GM08714 (cell line): ENCODE measurements at regions not wholly inside any gene's neighbourhood (a gene's known extent, or its start where the extent isn't known, plus 50 kb on each side); places are given as distances from the start of the nearest gene placed in this dataset.

Source experiments
- H3K4me3 ChIP-seq: fragments of 200-500 bp; sonication (Bioruptor generic); 2 replicates; pipeline ENCODE4 v1.5.1; 2014; ENCODE audit warnings: mild to moderate bottlenecking, low read length, inconsistent platforms
- ZNF274 ChIP-seq: IDR thresholded peaks from 2 replicates; pipeline ENCODE4 v1.6.1; 2012; ENCODE audit warnings: mild to moderate bottlenecking, low read depth, low read length

DNA sequence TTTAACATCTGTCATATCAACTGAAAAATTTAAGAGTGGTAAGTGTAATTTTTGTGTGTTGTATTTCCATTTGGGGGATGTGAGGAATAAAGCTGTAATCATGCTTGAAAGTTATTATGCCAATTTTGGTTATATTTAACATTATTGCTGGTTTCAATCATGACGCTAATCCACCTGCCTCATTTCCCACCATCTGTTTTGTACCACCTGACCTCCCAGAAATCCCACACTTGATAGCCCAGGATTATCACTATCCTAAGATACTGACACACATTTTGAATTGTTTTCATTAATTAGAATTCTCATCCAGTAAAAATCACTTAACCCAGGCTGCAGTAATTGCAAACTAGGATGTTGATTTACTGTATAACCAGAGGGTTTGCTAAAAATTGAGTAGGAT, 1119.8 kb downstream of the AACS start:
- H3K4me3 ChIP-seq = no peak overlapping the region
- no peak for TF ChIP-seq ZNF274

DNA sequence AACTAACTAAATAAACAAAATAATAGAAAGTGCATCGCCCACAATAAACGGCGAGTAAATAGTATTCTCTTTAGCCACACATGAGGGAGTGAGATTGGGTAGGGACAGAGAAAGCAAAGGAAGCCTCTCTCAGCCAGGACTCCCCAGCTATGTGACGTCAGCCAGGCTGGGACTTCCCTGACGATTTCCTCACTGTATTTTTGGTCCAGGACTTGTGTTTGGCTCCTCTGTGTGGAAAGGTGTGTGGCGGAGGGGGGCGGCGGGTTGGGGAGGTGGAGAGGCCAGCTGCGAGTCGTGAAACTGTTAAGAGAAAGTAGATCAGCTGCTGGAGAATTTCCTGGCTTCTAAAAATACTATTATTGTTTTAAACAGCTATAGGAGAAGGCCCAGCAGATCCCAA, 1124.6 kb downstream of the AACS start:
- no peak for TF ChIP-seq ZNF274
- H3K4me3 ChIP-seq = no peak overlapping the region

DNA sequence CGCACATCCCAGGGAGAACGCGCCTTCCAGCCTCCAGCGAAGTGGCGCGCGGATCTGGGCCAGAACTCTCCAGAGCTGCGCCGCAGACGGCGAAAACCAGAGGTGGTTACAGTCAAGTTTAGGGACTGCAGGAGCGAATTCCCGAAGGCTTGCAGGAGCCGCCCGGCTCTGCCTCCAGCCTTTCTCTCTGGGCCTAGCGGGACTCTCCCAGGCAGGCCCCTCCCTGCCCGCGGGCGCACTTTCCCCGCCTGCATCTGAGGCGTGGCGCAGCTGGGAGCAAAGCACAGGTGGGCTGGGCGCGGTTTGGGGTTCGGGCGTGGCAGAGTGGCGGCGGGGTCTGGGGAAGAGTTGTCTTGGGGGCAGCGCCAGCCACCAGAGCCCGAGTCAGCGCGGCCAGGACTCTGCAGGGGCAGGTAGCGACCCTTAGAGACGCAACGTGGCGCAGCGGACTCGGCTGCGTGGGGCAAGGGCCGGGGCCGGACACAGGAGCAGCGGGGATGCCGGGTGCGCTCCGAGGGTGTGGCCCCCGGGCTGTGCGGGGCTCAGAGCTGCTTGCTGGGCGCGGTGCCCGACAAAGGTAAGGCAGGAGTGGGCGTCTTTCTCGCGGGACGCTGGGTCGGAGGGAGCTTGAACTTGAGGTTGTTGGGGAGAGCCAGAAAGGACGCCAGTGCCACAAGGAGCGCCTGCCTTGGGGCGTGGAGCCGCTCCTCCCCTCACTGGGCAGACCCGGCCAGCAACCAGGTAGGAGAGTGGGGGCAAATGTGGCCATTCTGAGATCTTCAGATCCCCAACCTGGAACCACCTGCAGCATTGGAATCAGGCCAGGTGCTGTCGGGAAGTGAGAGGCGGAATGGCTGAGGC, 1126.0 kb downstream of the AACS start:
- no peak for TF ChIP-seq ZNF274
- H3K4me3 ChIP-seq = no peak overlapping the region

DNA sequence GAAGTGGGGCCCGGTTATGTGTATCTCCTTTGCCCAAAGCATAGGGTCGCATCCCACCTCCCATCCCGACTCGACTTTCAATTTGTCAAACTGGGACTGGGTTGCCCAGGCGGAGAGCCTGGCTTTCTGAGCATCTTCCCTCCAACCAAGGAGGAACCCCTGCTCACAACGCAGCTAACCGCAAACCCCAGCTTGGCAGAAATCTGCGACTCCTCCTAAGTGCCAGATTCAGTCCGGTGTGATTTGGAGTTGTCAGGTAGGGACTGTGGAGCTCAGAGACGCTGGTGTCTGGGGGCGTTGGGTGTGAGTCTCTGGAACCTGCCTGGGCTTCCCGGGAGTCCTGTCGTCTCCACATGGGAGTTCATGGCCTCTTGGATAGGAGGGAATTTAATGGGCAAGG, 1126.7 kb downstream of the AACS start:
- no peak overlapping the region for H3K4me3 ChIP-seq
- TF ChIP-seq ZNF274 = no peak

DNA sequence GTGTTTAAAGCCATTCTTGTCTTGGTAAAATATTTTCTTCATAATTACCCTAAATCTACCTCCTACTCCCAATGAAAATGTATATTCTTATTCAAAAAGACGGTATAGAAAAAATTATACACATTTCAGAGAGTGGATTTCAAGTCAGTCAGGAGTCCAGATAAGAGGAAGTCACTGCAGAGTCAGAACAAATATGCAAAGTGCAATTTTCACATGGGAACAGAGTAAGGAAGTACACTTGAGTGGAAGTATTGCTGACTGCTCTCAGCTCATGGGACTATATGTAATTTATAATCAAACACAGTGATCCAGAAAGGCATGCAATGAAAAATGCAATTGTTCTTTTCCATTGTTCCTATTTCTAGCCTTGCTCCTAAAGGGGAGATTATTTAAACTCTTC, 1128.0 kb downstream of the AACS start:
- TF ChIP-seq ZNF274 = no peak
- H3K4me3 ChIP-seq = no peak overlapping the region

DNA sequence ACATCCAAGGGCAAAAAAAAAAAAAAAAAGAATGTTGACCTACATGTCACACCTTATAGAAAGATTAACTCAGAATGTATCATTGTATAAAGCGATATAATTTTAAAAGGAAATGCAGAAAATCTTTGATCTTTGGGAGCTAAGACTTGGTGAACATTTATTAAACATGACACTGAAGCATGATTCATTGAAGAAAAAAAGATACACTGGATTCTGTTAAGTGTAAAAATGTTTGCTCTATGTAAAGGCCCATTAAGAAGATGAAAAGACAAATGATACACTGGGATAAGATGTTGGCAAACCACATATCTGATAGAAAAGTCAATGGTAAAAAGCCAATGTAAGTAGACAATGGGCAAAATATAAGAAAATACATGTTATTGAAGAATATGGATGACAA, 1131.0 kb downstream of the AACS start:
- H3K4me3 ChIP-seq = no peak overlapping the region
- TF ChIP-seq ZNF274 = no peak

DNA sequence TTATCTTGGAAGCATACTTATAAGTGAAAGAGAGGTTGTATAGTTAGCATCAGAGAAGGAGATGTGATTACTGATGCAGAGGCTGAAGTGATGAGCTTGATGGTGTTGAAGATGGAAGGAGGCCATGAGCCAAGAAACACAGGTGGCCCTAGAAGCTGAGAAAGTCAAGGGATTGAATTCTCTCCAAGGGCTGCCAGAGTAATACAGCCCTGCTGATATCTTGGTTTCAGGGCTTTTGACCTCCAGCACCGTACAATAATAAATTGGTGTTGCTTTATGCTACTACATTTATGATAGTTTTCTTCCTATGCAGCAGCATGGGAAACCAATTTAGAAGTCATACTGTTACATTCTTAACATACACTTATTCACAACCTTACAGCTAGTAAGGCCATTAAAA, 1133.3 kb downstream of the AACS start:
- H3K4me3 ChIP-seq = no peak overlapping the region
- TF ChIP-seq ZNF274 = no peak

DNA sequence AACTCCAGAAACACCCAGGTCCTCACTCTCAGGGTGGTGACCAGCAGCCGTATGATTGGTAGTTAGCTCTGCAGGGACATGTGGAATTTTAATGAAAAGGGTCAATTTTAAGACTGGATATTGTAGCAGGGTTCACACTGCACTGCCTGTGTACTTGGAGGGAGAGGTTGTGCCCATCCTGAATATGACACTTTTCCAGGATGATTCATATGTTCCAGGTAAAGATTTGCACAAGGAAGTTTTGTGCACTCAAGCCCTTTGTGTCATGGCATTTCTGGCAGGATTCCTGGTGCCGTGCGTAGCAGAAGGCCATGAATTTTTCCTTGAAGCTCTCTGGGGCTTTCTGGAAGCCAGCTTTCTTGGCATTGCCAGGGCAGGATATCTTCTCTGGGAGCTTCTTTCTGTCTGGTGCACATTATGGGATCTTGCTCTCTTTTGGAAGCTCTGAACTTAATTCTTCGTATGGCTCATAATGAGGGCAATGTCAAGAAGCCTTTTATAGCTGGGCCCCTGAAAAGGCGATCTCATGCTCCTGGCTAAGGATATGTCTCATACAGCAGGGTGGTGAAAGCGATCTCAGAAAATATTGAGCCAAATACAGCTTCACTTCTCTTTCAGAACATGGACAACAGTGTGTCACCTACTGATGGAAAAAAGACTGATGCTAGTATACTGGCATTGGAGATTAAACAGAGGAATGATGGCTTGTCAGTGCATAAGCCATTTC, 1133.9 kb downstream of the AACS start:
- no peak for TF ChIP-seq ZNF274
- H3K4me3 ChIP-seq = no peak overlapping the region

DNA sequence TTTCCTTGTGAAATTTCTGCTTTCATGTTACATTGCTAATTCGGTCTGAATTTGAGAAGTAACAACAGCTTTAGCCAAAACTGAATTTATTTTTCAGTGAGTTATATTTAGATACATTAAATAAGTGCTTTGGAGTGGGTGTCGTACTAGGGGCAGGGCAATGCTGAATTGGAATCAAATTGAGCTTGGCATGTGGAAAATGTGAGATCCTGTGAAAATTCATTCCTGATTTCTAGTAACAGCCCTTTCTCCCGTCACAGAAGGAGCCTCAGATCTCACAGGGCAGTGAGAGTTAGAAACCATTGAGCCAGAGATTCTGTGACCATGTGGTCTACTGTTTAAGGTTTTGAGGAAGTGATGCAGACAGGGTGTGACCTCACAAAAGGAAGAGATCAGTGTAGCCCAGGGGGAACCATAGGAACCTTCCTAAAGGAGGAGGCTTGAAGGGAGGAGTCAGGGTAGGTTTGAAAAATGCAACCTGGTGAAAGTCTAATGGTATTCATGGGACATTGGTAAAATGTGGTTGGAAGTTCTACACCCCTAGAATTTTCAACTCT, 1136.8 kb downstream of the AACS start:
- H3K4me3 ChIP-seq = no peak overlapping the region
- no peak for TF ChIP-seq ZNF274

DNA sequence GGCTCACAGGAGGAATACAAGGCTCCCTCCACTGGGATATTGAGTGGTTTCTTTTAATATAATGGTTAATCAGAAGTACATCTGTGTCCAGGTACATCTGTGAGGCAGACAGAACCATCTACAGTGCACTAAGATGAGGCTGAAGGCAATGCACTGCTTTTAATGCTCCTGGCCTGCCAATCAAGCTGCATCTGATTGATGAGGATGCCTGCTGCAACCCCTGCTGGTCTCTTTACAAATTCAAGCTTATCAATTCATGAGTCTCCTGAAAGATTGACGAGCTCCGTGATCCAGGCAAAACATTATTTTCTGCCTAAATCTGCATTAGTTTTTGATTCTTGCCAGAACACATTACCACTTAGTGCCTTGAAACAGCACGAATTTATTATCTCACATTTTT, 1139.1 kb downstream of the AACS start:
- no peak for TF ChIP-seq ZNF274

DNA sequence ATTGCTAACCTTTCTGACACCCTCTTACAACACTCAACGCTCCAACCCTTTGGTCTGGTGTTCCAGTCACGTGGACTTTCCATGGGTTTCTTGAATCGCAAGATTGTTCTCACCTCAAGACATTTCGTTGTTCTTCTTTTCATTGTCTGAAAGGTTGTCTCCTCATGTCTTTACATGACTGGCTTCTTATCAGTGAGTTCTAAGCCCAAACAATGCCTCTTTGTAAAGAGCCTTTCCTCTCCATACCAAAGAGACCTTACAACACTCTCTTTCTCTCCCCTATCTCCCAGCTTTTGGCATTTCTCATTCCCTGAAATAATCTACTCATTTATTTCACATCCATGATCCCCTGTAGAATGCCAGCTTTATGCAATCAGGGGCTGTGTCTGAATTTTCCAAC, 1144.8 kb downstream of the AACS start:
- no peak overlapping the region for H3K4me3 ChIP-seq
- TF ChIP-seq ZNF274 = no peak

More for the DNA sequence above, 1139.1 kb downstream of the AACS start:
- no peak overlapping the region for H3K4me3 ChIP-seq

DNA sequence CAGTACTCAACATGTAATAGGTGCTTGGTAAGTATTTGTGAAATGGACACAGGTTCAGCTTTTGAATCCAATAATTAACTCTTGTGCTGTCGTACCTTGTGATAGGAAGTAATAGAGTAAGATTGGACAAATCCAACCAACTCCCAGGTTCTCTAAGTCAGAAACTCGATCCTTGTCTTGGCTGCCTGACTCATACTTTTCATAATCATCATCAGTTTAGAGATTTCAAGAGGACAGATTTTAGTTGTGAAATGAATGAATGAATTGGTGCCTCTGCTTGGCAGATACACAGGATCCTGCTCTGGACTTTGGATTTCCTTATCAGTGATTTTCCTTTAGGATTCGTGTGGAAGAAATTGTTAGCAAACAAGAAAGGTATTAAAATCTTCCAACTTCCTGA, 1145.2 kb downstream of the AACS start:
- TF ChIP-seq ZNF274 = no peak
- H3K4me3 ChIP-seq = no peak overlapping the region

DNA sequence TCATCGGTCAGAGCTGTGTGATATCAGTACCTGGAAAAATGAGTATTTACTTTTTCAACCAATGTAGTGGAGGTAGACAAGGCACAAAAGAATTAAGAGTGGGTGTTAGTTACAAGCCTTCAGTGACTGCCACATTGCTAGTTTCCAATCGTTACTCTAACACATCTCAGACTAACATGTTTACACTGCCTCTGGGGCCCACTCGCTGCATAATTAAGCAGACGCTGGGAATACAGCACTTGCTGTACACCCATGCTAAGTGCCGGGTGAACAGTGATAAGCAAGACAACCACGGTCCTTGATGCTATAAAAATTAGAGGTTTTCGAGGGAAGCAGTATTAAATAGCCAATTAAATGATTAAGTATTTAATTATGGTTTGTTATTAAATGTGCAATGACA, 1147.6 kb downstream of the AACS start:
- H3K4me3 ChIP-seq = no peak overlapping the region
- TF ChIP-seq ZNF274 = no peak

DNA sequence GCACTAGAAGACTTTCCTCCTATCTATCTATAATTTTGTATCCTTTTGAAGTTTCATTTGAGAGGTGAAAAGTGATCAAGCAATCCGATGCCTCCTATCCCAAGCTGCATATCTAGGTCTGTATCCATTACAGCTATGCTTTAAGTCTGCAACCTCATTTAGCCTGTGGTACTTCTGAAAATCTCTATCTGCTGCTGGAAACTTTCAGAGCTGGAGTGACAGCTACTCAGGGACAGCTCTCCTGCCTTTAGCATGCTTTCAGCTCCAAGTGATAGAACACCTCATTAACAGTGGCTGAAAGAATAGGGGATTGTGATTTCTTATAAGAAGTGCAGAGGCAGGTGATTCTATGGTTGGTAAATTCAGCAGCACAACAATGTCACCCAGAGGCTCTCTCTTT, 1153.5 kb downstream of the AACS start:
- no peak overlapping the region for H3K4me3 ChIP-seq
- no peak for TF ChIP-seq ZNF274

DNA sequence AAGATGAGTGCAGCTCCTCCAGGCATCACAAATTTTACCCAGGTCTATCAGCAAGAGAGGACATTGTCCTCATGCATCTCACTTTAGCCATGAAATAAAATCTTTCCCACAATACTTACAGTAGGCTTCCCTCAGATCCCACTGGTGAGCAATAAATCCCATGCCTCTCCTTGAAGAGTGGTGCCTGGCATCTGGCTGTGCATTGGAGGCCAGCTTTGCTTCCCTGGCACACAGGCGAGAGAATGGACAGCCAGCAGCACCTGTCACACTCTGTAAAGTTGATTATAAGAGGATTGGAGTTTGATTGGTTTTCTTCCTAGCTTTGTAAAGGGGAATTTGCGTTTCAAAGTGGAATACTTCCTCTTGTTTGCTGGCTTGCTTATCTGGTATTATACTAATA, 1153.9 kb downstream of the AACS start:
- H3K4me3 ChIP-seq = no peak overlapping the region

More for the DNA sequence above, 1153.9 kb downstream of the AACS start:
- no peak for TF ChIP-seq ZNF274
